NCI-H2227 treated with DMSO at 0.1 percent for 48 hours (cell line): ENCODE measurements at regions not wholly inside any gene's neighbourhood (a gene's known extent, or its start where the extent isn't known, plus 50 kb on each side); places are given as distances from the start of the nearest gene placed in this dataset.
A peak's percentile ranks its signal among the peaks of the same experiment; 100 is the strongest.

Experiments used
- DNase-seq: peaks from one replicate; lab custom pipeline; 2025; lab: John Stamatoyannopoulos, UW

DNA sequence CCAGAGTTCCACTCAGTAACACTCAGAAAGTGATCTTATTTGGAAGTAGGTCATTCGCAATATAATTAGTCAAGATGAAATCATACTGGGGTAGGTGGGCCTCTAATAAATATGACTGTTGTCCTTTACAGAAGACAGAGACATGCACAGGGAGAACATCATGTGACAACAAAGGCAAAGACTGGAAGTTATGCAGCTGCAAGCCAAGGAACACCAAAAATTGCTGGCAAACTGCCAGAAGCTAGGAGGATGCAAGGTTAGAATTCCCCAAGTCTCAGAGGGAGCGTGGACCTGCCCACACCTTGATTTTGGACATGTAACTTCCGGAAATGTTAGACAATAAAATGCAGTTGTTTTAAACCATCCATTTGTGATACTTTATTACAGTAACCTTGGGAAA lies 471.5 kb upstream of the AGTR1 start:
- DNase-seq = no peak

DNA sequence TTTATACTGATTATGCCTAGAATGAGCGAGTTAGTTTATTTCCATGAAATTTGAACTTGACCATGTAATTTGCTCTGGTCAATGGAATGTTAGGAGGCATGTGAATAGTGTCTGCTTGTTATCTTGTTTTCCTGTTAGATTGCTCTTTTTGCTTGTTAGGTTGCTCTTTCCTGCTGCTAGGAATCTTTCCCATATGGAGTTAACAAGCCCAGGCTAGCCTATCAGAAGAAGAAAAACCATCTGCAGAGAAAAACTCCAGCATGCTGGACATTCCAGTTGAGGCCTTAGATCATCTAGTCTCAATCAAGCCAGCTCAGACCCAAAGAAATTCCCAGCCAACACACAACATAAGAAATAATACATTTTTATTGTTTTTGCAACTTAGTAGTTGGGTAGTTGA lies 470.2 kb upstream of the AGTR1 start:
- DNase-seq = no peak

DNA sequence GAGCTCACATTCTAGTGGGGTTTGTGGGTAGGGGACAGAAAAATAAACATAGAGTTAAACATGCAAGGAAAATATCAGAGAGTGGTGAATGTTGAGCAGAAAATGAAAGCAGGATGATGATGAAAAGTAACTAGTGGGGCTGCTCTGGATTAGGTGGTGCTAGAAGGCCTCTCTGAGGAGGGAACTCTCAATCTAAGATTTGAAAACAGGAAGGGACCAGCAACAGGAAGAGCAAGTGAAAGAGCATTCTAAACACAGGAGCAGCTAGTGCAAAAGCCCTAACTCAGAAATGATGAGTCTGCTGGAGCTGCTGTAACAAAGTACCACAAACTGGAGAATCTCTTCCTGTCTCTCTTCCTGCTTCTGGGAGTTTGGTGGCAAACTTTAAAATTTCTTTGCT lies 468.6 kb upstream of the AGTR1 start:
- DNase-seq = no peak

DNA sequence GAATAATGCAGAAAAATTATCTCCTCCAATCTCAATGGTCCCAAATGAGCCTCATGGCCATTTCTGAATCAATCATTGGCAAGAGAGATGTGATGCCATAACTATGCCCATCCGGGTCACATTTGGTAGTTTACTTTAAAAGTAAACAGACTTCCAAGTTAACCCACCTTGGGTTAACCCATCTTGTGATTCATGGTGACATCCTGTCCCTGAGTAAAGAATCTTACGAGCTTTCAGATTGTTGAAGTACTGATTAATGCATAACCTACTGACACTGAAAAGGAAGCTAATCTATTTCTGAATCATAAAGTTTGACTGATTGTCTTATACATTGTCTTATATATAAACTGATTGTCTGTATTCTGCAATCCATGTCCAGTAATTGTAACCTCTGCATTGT lies 467.2 kb upstream of the AGTR1 start:
- DNase-seq = no peak

DNA sequence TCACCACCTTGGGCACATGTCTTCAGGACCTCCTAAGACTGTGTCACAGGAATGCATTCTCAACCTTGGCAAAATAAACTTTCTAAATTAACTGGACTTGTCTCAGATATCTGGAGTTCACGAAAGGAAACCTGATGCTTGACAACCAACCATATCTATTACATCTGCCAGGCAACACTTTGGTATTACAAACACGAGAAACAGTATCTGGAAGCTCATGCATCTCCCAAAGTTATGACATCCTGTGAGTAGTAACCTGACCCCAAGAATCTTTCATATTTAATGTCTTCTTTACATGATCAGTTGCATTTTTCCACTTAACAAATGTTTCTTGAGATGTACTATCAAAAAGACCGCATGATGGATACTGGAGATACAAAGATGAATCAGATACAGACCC lies 465.3 kb upstream of the AGTR1 start:
- DNase-seq = no peak

DNA sequence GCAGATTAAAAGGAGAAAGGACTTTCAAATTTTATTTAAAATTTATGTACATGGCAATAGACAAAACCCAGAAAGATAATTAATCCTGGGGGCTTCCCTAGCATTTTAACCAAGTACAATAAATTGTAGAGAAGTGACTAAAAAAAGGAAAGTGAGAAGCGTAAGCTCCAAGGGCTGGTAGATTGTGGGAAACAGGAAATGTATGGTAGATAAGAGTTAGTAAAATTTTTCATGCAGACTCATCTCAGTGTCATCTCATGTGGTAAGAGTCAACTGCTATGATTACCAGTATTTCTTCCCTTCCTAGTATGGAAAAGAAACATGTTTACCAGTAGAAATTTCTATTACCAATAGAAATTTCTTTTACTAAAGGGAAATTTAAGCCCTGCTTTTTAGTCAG lies 464.3 kb upstream of the AGTR1 start:
- no peak for DNase-seq

DNA sequence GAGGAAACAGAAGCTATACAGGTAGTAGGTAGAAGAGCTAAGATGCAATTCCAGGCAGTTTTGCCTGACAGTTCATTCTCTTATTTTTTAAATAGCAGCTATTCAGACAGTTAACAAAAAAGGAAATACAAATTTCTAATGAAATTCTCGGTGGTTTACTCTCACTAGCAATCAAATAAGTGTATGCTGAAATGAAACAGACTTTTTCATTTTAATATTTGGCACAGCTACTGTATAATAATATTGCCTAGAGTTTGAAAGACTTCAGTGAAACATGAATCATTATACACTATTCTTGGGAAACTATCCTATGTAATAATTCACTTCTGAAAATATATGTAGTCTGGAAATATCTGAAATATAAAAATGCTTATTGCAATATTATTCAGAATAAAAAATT lies 463.2 kb upstream of the AGTR1 start:
- DNase-seq = no peak

DNA sequence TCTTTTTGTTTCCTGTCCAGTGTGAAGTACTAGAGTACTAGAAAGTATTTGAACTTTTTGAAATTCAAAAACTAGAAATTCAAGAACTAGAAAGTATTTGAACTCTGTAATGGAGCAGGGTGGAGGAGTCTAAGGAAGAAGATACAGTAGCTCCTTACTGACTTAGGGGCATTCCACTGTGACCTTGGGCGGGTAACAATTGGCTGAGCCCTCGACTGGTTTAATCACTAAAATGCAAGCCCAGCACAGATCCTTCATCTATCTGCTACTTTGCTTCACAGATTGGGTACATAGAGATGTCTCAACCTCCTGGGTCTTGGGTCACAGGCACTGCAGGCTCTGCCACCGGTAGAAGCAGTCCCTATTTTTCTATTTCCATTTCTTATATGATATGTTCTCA lies 462.1 kb upstream of the AGTR1 start:
- no peak for DNase-seq

DNA sequence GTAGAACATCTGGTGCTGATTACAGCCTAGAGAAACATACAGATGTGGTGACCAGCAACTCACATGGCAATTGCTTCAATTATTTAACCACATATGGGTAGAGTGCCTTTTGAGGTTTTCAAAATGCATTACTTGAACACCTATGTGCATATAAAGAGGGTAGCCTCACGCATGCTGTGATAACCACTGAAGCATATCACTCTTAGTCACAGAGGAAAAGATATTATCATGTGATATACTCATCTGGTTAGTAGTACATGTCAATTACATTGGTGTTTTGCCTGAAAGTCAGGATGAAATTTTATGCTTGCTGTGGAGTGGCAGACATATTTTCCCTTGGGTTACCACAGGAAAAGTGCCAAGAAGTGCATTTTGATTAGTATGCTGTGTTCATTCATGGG lies 459.3 kb upstream of the AGTR1 start:
- DNase-seq = no peak

DNA sequence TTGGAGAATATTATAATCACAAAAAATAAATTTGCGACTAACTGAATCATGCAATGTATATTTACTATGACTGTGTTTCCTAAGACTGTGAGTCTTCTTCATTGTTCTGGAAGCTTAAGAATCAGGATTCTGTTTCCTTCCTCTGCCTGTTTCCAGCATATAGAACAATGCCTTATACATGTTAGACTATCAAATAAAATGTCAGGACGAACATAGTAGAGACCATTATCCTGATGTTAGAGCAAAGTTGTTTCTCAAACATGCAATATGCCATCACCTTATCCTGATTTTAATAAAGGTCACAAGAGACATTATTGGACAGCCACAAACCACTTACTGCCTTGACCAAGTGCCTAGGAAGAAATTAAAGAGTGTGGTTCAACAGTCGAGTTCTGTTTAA lies 457.4 kb upstream of the AGTR1 start:
- no peak for DNase-seq

DNA sequence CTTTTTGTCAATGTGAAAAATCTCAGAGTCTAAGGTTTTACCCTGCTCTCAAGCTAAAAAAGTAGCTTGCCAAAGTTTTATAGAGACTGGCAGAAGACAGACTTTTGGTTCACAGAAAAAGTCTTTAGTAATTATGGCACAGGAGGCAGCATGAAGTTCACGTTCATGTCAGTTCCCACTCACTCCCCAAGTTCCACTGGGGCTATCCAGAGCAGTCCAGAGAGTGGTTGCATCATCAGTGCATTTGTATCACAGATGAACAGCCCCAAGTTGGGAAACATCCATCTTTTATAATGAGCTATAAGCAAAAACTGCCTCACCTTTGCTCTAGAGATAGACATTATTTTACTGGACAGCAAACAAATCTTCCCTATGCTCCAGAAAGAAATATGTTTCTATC lies 454.1 kb upstream of the AGTR1 start:
- DNase-seq = no peak

DNA sequence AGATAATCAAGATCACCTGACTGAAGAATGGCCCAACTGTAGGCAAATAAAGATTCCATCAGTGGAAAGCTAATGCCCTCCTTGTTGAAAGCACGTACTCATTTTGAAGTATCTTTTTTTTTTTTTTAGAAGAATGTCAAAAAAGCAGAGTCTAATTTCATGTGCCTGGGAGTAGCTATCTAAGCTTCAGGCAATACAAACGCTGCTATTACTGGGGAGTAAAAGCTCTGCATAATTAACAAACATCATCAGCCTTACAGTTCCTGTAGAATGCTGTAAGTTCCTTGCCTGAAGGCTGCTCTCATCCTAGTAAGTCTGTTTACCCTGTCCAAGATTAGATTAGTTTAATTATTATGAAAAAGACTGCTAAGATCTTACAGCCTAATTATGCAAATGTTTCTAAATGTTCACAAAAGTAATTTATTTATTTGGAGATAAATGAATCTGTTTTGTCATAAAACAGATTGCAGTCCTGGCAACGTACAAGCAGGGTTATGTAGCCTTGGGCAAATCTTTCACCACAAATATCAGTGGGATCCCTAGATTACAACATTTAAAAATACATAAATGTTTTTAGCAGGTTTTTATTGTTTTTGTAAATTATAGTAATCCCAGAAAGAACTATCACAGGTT lies 451.3 kb upstream of the AGTR1 start:
- no peak for DNase-seq

DNA sequence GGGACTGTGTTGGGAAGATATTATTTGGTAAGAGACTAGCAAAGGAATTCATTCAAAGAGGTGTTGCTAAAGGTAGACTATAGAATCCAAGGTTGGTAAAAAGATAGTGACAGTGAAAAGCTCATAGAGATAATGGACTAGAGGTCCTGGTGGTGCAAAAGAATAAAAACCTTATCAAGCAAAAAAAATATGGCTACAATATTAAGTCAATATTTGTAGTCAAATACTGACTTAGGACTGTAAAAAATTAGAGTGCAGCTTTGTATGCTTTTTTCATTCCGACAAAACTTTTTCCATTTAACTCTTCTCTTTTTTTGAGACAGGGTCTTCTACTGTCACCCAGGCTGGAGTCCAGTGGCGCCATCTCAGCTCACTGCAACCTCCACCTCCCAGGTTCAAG lies 444.0 kb upstream of the AGTR1 start:
- DNase-seq = no peak

DNA sequence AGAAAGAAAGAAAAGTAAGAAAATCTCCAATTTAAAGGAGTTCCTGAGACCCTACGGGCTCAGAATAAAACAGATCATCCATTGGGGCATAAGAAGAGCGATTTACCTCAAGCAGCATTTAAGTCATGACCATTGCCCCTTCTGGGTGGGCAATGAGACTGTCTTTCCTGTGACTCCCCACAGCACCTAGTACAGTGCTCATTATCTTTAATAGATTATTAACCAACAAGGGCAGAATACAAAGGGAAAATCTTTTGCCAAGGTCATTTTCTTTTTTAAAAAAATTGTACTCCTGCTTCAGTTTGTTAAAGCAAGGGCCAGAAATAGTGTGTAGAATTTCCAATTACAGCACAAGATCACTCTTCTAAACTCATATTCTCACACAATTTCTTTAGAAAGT lies 443.3 kb upstream of the AGTR1 start:
- DNase-seq = no peak

DNA sequence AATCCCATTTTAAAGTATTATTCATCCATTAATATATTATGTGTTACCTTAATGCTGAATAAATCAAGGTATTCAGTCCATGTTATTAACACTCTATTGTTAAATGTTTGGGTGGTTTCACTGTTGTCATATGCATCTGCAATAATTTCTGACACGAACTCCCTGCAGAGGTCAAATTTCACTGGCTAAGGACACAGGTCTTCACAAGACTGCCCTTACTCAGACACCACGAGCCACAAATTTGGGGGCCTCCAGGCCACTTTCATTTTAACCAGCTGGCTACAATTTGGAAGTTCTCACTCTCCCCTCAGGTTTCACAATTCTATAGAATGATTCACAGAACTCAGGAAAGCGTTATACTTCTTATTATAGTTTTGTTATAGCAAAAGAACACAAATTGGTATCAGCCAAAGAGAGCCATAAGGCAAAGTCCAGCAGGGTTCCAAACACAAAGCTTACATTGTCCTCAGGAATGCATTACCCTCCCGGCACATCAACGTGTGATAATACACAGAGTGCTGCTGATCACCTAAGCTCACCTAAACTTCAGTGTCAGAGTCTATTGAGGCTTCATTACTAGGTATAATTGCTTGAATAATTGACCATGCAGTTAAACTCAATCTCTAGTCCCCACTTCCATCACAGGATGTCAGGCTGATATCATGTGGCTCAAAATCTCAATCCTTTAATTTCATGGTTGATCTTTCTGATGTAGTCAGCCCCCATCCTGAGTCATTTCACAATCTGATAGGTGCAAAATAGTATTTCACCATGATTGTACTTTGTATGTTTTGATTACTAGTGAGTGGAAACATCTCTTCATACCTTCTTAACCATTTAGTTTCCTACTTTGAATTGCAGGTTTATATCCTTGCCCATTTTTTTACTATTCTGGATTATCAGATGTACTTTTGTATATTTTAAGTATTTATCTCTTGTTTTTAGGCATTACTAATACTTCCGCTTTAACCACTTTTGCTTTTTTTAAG lies 441.4 kb upstream of the AGTR1 start:
- DNase-seq = no peak

DNA sequence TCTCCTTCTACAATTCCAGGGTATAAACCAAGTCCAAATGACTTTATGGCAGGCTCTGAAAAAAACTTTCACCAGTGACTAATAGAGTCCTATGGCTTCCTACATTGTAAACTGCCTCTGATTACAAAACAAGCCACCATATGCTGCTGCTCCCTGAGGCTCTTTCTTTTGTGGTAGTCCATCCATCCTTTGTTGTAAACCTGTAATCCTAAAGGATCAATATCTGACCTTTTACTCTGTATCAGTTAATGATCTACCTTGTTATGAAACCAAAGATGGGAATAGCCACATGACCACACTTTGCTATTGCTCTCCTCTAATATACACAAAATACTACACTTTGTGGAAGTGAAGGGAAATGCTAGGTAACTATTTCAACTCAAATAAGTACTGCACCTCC lies 434.7 kb upstream of the AGTR1 start:
- DNase-seq = no peak

DNA sequence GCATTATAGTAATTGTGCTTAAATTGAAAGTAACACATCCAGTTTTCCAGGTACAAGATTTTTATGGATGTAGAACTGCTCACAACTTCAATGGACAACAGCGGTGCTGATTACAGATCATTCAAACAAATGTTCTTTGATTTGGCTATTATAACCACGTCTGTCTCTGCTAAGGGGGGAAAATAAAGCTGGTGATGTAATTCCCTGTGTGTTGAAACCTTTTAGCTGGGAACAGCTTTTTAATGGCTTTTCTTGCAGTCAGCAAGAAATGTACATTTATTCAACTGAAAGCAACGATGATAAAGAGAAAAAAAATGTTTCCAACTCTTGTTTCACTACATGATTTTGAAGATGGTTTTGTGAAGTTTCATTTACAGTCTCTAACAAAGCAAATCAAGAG lies 431.9 kb upstream of the AGTR1 start:
- DNase-seq = no peak

DNA sequence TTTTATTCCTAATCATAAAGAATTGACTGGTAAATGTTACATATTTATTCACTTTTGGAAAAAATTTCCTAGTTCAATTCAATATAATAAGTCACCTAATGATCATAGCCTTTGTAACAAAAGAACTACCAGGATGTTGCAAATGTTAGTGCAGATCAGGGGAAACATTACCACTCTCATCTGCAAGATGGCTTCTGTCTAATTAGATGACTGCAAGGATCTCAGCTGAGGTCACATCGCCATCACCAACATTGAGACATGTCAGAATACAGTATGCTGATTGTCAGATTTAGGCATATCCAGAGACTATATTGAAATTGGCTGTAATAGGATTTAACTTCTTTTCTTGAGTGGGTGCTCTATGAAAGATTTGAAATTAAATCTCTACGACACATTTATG lies 431.4 kb upstream of the AGTR1 start:
- DNase-seq = no peak

DNA sequence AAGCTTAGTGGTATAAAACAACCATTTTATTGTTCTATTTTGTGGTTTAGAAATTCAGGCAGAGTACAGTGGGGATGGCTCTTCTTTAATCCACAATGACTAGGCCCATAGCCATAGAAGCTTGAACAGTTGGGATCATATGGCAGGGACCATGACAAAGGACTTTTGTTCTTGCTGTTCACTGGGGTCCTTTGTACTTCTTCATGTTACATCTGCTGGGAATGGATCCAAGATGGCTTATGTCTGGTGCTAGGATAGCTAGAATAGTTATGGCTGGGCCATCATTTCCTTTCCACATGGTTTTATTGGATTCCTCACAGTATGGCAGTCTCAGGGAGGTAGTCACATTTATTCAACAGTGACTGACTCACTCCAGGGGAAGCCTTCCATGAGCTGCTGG lies 427.9 kb upstream of the AGTR1 start:
- DNase-seq = no peak

DNA sequence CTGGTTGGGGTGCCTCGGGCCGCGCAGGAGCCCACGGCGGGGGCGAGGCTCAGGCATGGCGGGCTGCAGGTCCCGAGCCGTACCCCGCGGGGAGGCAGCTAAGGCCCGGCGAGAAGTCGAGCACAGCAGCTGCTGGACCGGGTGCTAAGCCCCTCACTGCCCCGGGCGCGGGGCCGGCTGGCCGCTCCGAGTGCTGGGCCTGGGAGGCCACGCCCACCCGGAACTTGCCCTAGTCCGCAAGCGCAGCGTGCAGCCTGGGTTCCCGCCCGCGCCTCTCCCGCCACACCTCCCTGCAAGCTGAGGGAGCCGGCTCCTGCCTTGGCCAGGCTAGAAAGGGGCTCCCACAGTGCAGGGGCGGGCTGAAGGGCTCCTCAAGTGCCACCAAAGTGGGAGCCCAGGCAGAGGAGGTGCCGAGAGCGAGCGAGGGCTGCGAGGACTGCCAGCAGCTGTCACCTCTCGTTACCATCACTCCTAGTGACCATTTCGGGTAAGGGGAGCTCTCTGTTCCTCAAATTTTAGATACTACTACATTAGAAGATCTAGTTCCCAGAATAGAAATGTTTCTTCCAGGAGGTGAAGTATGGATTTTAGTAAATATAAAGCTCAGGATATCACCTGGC lies 417.0 kb upstream of the AGTR1 start:
- peak; percentile 9 for DNase-seq

DNA sequence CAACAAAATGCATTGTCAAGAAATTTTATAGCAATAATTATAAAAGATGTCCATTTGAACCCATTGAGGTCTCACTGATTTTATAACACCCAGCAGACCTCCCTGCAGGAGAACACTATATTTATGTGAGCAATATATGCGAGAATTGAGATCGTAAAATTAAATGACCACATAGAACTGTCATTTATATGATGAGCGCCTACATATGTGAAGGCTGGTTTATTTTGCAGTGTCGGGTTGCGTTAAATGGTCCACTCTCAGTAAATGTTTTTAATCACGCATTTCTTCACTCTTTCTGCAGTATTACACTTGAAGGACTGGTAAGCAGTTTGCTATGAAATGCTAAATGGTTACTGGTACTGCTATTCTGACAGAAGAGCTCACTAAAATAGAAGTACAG lies 408.5 kb upstream of the AGTR1 start:
- no peak for DNase-seq

DNA sequence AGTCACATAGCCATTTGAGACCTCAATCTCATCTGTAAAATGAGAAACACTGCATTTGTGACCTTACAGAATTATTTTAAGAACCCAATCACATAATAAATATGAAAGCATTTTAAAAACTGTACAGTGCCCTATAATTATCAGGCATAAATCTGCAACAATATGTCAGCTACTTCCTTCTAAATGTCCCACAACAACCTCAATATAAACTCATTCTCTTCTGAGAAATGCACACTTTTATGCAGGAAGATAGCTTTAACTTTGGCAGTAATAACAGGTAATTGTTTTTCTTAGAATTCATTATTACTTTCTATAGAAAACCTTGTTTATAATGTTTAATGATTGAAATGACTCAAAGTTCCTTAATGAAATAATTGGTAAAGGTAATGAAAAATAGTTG lies 400.7 kb upstream of the AGTR1 start:
- no peak for DNase-seq

DNA sequence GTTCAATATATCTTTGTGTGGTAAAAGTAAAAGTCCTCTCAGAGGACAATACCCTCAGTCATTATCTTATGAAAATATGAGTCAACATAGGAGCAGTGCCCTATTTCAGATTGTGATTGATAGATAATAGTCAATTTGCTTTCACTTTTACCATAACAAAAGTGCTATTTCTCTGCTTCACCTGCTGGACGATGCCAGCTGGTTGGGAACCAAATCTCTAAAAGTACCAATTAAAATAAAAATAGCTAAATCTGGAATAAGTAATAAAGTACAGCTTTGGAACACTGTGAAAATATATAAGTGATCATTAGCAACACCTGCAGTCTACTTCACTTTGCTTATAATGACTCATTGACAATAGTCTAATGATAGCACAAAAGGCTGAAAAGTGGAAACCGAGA lies 390.3 kb upstream of the AGTR1 start:
- no peak for DNase-seq
